ENCODE measurements at regions not wholly inside any gene's neighbourhood (a gene's known extent, or its start where the extent isn't known, plus 50 kb on each side); places are given as distances from the start of the nearest gene placed in this dataset.

- no peak for DNase-seq
These were observed 364.1 kb upstream of the SFSWAP start for GRCh38 chr12:131346555-131347344.

GRCh38 chr12:131347345-131347714 is 363.6 kb upstream of the SFSWAP start:
- DNase-seq = no peak

GRCh38 chr12:131347732-131348131 is 363.2 kb upstream of the SFSWAP start:
- DNase-seq = no peak

GRCh38 chr12:131348231-131348630 is 362.7 kb upstream of the SFSWAP start:
- no peak for DNase-seq

- no peak for DNase-seq
These were observed 362.2 kb upstream of the SFSWAP start for GRCh38 chr12:131348646-131349045.

- no peak for DNase-seq
These were observed 361.3 kb upstream of the SFSWAP start for GRCh38 chr12:131349397-131350127.

GRCh38 chr12:131350943-131351318 is 360.0 kb upstream of the SFSWAP start:
- DNase-seq = no peak

GRCh38 chr12:131351319-131352028 is 359.4 kb upstream of the SFSWAP start:
- DNase-seq = no peak

- DNase-seq = no peak
These were observed 358.5 kb upstream of the SFSWAP start for GRCh38 chr12:131352296-131352900.

- DNase-seq = no peak
These were observed 357.5 kb upstream of the SFSWAP start for GRCh38 chr12:131353376-131353775.

GRCh38 chr12:131353826-131354225 is 357.1 kb upstream of the SFSWAP start:
- DNase-seq = no peak

GRCh38 chr12:131355361-131356245 is 355.3 kb upstream of the SFSWAP start:
- DNase-seq = no peak

- no peak for DNase-seq
These were observed 354.3 kb upstream of the SFSWAP start for GRCh38 chr12:131356485-131357184.

GRCh38 chr12:131357185-131357747 is 353.6 kb upstream of the SFSWAP start:
- DNase-seq = no peak

GRCh38 chr12:131357920-131358319 is 353.0 kb upstream of the SFSWAP start:
- no peak for DNase-seq

- no peak for DNase-seq
These were observed 348.3 kb upstream of the SFSWAP start for GRCh38 chr12:131362291-131363211.

- DNase-seq = no peak
These were observed 347.5 kb upstream of the SFSWAP start for GRCh38 chr12:131363393-131363792.

GRCh38 chr12:131363841-131364495 is 346.9 kb upstream of the SFSWAP start:
- no peak for DNase-seq

Data from activated naive CD4-positive, alpha-beta T cell treated with Interleukin-2 at 50 U/mL for 16 hours (primary cell).